ENCODE measurements at regions not wholly inside any gene's neighbourhood (a gene's known extent, or its start where the extent isn't known, plus 50 kb on each side); places are given as distances from the start of the nearest gene placed in this dataset.

DNA sequence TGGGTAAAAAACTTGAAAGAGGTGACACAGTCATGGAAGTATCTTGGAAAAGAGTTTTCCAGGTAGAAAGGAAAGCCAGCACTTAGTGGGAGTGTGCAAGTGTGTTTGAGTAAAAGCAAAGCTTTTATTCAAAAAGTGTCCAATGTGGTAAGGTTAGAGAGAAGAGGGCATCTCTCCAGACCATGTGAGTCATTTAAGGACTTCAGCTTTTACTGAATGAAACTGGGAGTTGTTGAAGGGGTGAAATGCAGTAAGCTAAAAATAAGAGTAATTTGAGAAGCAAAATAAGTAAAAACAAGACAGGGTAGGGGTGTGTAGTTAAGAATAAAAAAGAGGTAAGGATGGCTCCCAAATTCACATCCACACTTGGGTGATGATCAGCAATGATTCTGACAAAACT, 238.9 kb downstream of the SLC7A11 start:
- Histone ChIP-seq H3K36me3 (no peaks in the 10 kb centered on the region), H3K27me3 (no peaks in the 10 kb centered on the region), H3K4me1 (ENCODE audit: control insufficient read depth in 1 of 2, insufficient read depth in 1 of 2, low read depth in 1 of 2, low read length in 1 of 2) (no peaks in the 10 kb centered on the region), H3K27ac (no peak overlapping the region), H3K4me3 (ENCODE audit: low read depth in 1 of 2, low read length in 1 of 2) (no peak overlapping the region), H3K9me3 (no peaks in the 10 kb centered on the region)
- TF ChIP-seq, protein P1, sequence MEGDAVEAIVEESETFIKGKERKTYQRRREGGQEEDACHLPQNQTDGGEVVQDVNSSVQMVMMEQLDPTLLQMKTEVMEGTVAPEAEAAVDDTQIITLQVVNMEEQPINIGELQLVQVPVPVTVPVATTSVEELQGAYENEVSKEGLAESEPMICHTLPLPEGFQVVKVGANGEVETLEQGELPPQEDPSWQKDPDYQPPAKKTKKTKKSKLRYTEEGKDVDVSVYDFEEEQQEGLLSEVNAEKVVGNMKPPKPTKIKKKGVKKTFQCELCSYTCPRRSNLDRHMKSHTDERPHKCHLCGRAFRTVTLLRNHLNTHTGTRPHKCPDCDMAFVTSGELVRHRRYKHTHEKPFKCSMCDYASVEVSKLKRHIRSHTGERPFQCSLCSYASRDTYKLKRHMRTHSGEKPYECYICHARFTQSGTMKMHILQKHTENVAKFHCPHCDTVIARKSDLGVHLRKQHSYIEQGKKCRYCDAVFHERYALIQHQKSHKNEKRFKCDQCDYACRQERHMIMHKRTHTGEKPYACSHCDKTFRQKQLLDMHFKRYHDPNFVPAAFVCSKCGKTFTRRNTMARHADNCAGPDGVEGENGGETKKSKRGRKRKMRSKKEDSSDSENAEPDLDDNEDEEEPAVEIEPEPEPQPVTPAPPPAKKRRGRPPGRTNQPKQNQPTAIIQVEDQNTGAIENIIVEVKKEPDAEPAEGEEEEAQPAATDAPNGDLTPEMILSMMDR (IDR thresholded peaks at IDR 0.05): no peak

DNA sequence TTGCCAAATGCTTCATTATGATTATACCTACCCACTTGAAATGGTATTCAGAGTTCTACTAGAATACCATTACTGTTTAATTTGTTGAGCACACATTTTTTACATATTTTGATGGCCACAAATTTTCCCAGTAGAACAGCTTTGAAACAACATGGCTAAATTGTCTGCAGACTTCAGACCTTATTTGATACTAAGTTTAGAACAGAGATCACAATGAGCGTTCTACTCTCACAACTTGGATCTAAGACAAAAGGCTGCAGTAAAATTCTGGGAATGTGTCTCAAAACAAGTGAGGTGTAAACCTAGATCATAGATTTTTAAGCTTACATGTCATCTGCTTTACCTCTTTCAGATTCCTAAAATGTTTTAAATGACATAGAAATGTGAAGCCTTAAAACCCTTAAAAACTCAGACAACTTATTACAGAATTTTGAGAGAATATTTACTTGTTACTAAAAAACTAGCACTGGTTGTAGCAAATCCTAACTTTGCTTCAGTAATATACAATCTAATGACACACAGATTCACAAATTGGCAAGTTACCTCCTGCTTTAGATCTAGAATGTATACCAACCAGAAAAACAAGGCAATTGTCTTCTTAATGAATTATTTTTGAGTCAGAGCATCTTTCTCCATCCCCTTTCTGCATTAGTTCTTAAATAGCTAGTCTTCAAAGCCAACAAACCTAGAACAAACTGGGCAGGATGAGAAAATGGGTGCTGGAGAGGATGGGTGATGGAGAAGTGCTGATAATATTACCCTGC, 243.3 kb downstream of the SLC7A11 start:
- no peak overlapping the region for H3K27ac ChIP-seq
- no peaks in the 10 kb centered on the region for H3K27me3 ChIP-seq
- no peaks in the 10 kb centered on the region for H3K4me1 ChIP-seq (ENCODE audit: control insufficient read depth in 1 of 2, insufficient read depth in 1 of 2, low read depth in 1 of 2, low read length in 1 of 2)
- TF ChIP-seq, protein P1 (IDR thresholded peaks at IDR 0.05): no peak
- no peaks in the 10 kb centered on the region for H3K9me3 ChIP-seq
- H3K36me3 ChIP-seq: no peaks in the 10 kb centered on the region
- H3K4me3 ChIP-seq (ENCODE audit: low read depth in 1 of 2, low read length in 1 of 2): no peak overlapping the region

DNA sequence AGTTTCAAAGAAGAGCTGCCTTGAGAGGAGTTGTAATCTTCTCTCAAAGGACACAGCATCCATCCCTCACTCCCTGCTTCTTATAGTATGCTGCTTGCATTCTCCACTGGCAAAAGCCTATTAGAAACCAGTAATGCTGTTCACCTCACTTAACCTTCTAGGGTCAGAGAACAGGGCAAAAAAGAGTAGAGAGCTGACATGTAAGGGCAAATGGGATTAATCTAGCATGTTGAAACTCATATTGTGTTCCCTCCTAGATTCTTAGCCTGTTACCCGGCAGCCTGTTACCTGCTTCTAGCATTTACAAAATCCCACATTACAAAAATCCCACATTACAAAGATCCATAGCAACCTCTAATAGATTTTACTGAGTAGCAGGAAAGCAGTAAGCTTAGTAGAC, 244.7 kb downstream of the SLC7A11 start:
- Histone ChIP-seq H3K27me3 (no peaks in the 10 kb centered on the region), H3K4me1 (ENCODE audit: control insufficient read depth in 1 of 2, insufficient read depth in 1 of 2, low read depth in 1 of 2, low read length in 1 of 2) (no peaks in the 10 kb centered on the region), H3K4me3 (ENCODE audit: low read depth in 1 of 2, low read length in 1 of 2) (no peak overlapping the region), H3K36me3 (no peaks in the 10 kb centered on the region), H3K9me3 (no peaks in the 10 kb centered on the region), H3K27ac (no peak overlapping the region)
- TF ChIP-seq, protein P1 (IDR thresholded peaks at IDR 0.05): no peak

DNA sequence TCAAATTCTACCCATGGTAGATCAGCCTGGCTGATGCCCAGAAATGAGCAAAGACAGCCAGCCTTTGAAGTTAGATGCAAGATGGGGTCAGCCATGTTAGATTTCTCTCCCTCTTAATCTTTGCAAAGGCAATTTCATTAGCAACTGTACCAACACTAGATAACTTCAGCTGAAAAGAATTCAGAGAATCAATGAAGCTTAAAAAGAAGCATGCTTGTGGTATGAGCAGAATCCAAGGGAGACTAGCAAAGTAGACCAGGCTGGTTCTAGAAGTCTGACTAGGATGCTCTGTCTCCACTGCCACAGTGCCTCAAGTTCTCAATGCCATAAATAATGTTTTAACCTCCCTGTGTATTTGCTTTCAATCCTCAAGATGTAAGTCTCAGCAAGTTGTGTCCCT, 247.3 kb downstream of the SLC7A11 start:
- H3K36me3 ChIP-seq: no peaks in the 10 kb centered on the region
- no peaks in the 10 kb centered on the region for H3K9me3 ChIP-seq
- H3K4me1 ChIP-seq (ENCODE audit: control insufficient read depth in 1 of 2, insufficient read depth in 1 of 2, low read depth in 1 of 2, low read length in 1 of 2): no peaks in the 10 kb centered on the region
- H3K4me3 ChIP-seq (ENCODE audit: low read depth in 1 of 2, low read length in 1 of 2): no peak overlapping the region
- no peaks in the 10 kb centered on the region for H3K27me3 ChIP-seq
- TF ChIP-seq, protein P1 (IDR thresholded peaks at IDR 0.05): no peak
- no peak overlapping the region for H3K27ac ChIP-seq

DNA sequence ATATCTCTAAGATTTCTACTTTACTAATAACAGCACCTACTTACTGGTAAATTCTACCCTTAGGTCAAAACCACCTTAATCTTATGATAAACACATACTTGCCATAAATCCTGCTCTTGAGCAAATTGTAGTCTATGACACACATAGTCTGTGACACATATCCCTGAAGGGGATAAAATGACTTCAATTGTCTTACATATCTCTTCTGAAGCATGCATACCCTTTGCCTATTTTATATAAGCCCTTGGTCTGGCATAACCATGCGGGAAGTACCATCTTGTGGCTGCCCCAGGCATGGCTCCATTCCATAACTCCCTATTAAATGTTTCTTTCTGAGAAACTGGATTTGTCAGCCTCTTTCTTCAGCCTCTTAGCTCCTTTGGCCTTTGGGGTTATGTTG, 248.9 kb downstream of the SLC7A11 start:
- Histone ChIP-seq H3K4me3 (ENCODE audit: low read depth in 1 of 2, low read length in 1 of 2) (no peak overlapping the region), H3K36me3 (no peaks in the 10 kb centered on the region), H3K27ac (no peak overlapping the region), H3K27me3 (no peaks in the 10 kb centered on the region), H3K4me1 (ENCODE audit: control insufficient read depth in 1 of 2, insufficient read depth in 1 of 2, low read depth in 1 of 2, low read length in 1 of 2) (no peaks in the 10 kb centered on the region), H3K9me3 (no peaks in the 10 kb centered on the region)
- TF ChIP-seq, protein P1 (IDR thresholded peaks at IDR 0.05): no peak

Data from neutrophil (primary cell).